RWPE1 (cell line): ENCODE measurements at regions not wholly inside any gene's neighbourhood (a gene's known extent, or its start where the extent isn't known, plus 50 kb on each side); places are given as distances from the start of the nearest gene placed in this dataset.
"Not testable (repeated sequence)": the region's sequence is repeated elsewhere in the genome, so short reads cannot be mapped to it uniquely, and the experiment has no call there.

Experiments used
- CTCF ChIA-PET: fragments of 350-600 bp; sonication (Branson Sonifier 250); formaldehyde crosslinking; extraction: SDS; loops from one replicate; lab custom pipeline; 2021; lab: Yijun Ruan, JAX
- POLR2A ChIA-PET: fragments of 400-600 bp; formaldehyde crosslinking; extraction: SDS; loops from one replicate; lab custom pipeline; 2020; ENCODE audit warnings: antibody characterized with exemption; ENCODE audit not compliant: low non-redundant PET; lab: Yijun Ruan, JAX
- DNase-seq: peaks from one replicate; pipeline ENCODE4 v3.0.0; 2012; ENCODE audit warnings: low spot score
- H3K27ac ChIP-seq: fragments of 450-650 bp; 2 replicates; pipeline ENCODE4 v1.5.1; 2017
- TF ChIP-seq, protein P1 (sequence below): fragments of 450-650 bp; conservative IDR thresholded peaks from 2 replicates; pipeline ENCODE4 v1.5.1; 2017; ENCODE audit warnings: low read depth, mild to moderate bottlenecking

DNA sequence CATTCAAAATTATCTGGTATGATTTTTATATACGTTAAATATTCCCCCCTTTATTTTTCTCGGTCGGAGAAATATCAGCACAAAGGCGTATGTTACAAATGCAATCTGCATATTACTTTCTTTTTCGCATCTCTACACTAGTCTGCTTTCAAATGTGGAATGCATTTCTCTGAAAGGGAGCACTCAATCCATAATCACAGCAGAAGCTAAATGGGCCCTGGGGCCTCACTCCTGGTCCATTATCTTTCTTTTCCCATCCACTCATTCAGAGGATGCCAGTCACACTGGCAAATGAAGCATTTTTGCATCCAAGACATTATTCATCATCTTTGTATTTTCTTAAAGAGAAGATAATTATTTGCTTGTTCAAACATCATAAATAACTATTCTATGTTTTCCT, 295.2 kb upstream of the LRP1B start:
- no peak overlapping the region for H3K27ac ChIP-seq
- TF ChIP-seq, protein P1, sequence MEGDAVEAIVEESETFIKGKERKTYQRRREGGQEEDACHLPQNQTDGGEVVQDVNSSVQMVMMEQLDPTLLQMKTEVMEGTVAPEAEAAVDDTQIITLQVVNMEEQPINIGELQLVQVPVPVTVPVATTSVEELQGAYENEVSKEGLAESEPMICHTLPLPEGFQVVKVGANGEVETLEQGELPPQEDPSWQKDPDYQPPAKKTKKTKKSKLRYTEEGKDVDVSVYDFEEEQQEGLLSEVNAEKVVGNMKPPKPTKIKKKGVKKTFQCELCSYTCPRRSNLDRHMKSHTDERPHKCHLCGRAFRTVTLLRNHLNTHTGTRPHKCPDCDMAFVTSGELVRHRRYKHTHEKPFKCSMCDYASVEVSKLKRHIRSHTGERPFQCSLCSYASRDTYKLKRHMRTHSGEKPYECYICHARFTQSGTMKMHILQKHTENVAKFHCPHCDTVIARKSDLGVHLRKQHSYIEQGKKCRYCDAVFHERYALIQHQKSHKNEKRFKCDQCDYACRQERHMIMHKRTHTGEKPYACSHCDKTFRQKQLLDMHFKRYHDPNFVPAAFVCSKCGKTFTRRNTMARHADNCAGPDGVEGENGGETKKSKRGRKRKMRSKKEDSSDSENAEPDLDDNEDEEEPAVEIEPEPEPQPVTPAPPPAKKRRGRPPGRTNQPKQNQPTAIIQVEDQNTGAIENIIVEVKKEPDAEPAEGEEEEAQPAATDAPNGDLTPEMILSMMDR: no peak
- ChIA-PET POLR2A (no interaction called here), CTCF (interaction anchor here (0.5 kb wide), 1 partner anchor 1101 kb away, joined by 7 read pairs; no protein-coding TSS in a partner anchor)
- DNase-seq: no peak

DNA sequence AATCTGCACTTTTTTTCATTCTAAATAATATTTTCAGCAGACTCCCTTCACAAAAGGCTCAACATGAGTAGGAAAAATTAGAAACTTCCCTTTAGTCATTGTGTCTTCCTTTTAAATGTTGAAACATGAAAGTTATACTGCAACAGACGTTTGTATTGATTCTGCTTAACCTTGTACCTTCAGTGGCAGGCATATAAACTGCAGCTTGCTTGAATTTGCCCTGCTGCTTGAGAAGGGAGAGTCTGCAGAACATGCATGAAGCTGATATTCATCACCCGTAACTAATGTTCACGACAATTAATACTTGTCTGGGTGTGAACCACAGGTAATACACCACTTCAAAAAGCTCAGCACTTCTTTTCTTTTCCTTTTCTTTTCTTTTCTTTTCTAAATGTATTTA, 294.7 kb upstream of the LRP1B start:
- TF ChIP-seq, protein P1: no peak
- CTCF ChIA-PET: interaction anchor here (0.7 kb wide), 1 partner anchor 48 kb away, joined by 4 read pairs; no protein-coding TSS in a partner anchor
- no peak overlapping the region for H3K27ac ChIP-seq
- POLR2A ChIA-PET: no interaction called here
- DNase-seq: no peak

DNA sequence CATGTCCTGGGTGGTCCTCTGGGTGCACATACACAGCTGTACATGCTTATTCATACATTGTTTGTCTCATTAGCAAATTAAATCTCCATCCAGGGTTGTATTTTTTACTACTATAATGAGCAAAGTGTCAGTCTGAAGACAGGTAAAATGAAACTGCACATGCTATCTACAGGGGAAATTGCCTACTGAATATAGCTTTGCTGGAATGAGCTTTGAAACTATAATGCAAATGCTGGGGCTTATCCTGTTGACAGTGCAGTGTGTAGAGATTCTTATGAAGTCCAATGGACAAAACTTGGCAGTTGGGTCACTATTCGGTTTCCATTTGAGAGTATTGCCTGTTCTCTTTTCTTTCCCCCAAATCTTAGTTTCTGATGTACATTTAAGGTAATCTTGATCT, 292.8 kb upstream of the LRP1B start:
- DNase-seq: no peak
- ChIA-PET CTCF (no interaction called here), POLR2A (no interaction called here)
- TF ChIP-seq, protein P1: no peak
- H3K27ac ChIP-seq: no peak overlapping the region

DNA sequence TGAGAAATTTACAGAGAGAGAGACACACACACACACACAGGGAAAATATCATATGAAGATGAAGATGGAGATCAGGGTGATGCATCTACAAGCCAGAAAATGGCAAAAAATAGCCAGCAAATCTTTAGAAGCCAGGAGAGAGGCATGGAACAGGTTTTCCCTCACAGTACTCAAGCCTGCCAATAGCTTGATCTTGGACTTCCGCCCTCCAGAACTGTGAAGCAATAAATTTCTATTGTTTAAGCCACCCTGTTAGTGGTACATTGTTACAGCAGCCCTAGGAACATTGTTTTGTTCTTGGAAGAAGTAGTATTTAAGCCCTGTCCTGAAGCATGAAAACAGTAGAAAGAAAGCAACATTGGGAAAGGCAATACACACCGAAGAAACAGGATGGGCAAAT, 292.0 kb upstream of the LRP1B start:
- no peak overlapping the region for H3K27ac ChIP-seq
- POLR2A ChIA-PET: no interaction called here
- no peak for DNase-seq
- CTCF ChIA-PET: no interaction called here
- TF ChIP-seq, protein P1: no peak

DNA sequence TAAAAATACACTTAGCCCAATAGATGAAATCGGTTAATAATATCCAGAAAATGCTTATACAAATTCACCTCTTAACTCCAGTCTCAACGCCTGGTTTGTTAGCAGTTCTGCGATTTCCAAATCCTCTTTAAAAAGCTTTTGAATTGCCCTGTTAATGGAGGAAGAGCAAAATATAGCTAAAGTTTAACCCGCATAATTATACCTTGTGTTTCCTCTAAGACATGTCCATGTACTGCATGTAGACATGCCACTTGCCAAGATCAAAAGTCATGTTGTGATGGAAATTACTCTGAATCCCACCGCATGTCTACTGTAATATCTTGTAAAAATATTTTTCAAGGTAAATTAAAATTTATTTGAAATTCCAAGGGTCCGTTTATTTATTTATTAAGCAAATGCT, 291.2 kb upstream of the LRP1B start:
- CTCF ChIA-PET: no interaction called here
- DNase-seq: no peak
- no peak overlapping the region for H3K27ac ChIP-seq
- TF ChIP-seq, protein P1: no peak
- POLR2A ChIA-PET: no interaction called here

DNA sequence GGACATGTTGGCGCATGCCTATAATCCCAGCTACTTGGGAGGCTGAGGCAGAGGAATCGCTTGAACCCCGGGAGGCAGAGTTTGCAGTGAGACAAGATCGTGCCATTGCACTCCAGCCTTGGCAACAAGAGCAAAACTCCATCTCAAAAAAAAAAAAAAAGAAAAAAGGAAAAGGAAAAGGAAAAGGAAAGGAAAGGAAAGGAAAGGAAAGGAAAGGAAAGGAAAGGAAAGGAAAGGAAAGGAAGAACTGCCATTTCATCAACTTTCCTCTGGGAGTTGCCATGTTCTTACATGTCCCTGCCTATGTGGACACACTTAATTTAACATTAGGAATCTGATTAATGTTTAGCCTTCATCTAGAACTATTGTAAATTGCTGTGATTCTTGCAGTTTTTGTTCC, 287.9 kb upstream of the LRP1B start:
- CTCF ChIA-PET, POLR2A ChIA-PET, H3K27ac ChIP-seq, DNase-seq: not testable (repeated sequence)

DNA sequence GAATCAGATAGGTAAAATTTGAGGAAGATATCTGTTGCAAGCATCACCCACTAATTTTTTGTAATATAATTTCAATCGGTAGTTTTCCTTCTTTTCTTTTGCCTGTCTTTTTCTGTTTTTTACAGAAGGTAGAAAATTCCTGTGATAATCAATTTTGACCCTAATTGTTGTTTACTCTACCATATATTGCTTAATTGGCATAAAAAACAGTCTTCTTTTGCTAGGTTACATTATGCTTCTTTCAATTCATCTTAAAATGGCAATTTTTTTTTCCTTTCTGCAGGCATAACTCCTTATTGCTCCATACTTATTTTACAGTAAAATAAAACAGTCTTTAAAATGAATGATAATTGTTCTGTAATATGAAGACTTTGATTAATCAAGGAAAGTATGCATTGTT, 286.2 kb upstream of the LRP1B start:
- POLR2A ChIA-PET: no interaction called here
- H3K27ac ChIP-seq: no peak overlapping the region
- TF ChIP-seq, protein P1: no peak
- CTCF ChIA-PET: no interaction called here
- no peak for DNase-seq
